Neuron (in vitro differentiated cells): ENCODE measurements at regions not wholly inside any gene's neighbourhood (a gene's known extent, or its start where the extent isn't known, plus 50 kb on each side); places are given as distances from the start of the nearest gene placed in this dataset.

Source experiments
- H2AFZ ChIP-seq: one replicate; pipeline ENCODE4 v1.6.1; 2013; ENCODE audit warnings: low read depth, mild to moderate bottlenecking, inconsistent platforms, low read length, moderate library complexity
- H3K27me3 ChIP-seq: one replicate; pipeline ENCODE4 v1.6.1; 2013; ENCODE audit warnings: low read length; ENCODE audit not compliant: insufficient read depth
- H3K36me3 ChIP-seq: one replicate; pipeline ENCODE4 v1.6.1; 2013; ENCODE audit warnings: low read length; ENCODE audit not compliant: insufficient read depth
- H3K4me1 ChIP-seq: one replicate; pipeline ENCODE4 v1.6.1; 2013; ENCODE audit warnings: low read length; ENCODE audit not compliant: insufficient read depth
- H3K4me3 ChIP-seq: 2 replicates; pipeline ENCODE4 v1.5.1; 2013; ENCODE audit warnings: mild to moderate bottlenecking, low read length, moderate library complexity
- H3K9me3 ChIP-seq: one replicate; pipeline ENCODE4 v1.6.1; 2013; ENCODE audit warnings: low read length

GRCh38 chr6:126475449-126475848 is 135.5 kb downstream of the CENPW start:
- H3K9me3 ChIP-seq: no peaks in the 10 kb centered on the region

GRCh38 chr6:126477678-126478077 is 137.8 kb downstream of the CENPW start:
- Histone ChIP-seq H3K9me3 (no peaks in the 10 kb centered on the region), H3K4me1 (no peaks in the 10 kb centered on the region)

More at GRCh38 chr6:126475449-126475848, 135.5 kb downstream of the CENPW start:
- Histone ChIP-seq H3K4me3 (no peak overlapping the region), H2AFZ (no peak overlapping the region), H3K27me3 (no peaks in the 10 kb centered on the region), H3K36me3 (no peaks in the 10 kb centered on the region), H3K4me1 (no peaks in the 10 kb centered on the region)

DNA sequence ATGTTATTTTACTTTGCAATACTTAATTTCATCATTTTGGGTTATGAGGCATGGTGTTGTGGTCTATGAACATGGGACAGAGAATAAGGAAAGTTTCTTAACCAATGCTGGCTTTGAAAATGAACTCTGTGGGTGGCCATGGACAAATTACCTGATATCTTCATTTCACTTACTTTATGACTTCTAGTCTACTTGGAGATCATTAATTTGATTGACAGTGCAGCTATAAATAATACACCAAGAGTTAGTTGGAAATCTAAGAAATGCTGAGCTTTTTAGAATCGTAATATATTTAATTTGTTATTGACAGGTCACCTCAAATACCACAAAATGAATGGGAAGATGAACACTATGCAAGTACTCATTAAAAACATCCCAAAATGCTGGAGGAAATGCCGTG is 140.4 kb downstream of the CENPW start:
- no peak overlapping the region for H3K4me3 ChIP-seq
- no peaks in the 10 kb centered on the region for H3K36me3 ChIP-seq
- no peaks in the 10 kb centered on the region for H3K4me1 ChIP-seq
- H3K27me3 ChIP-seq: no peaks in the 10 kb centered on the region
- H3K9me3 ChIP-seq: no peaks in the 10 kb centered on the region
- H2AFZ ChIP-seq: no peak overlapping the region

More at GRCh38 chr6:126477678-126478077, 137.8 kb downstream of the CENPW start:
- no peak overlapping the region for H3K4me3 ChIP-seq
- H3K27me3 ChIP-seq: no peaks in the 10 kb centered on the region
- no peak overlapping the region for H2AFZ ChIP-seq
- no peaks in the 10 kb centered on the region for H3K36me3 ChIP-seq

GRCh38 chr6:126481319-126481718 is 141.4 kb downstream of the CENPW start:
- no peaks in the 10 kb centered on the region for H3K4me1 ChIP-seq
- H2AFZ ChIP-seq: no peak overlapping the region
- H3K4me3 ChIP-seq: no peak overlapping the region
- H3K36me3 ChIP-seq: no peaks in the 10 kb centered on the region
- no peaks in the 10 kb centered on the region for H3K9me3 ChIP-seq
- no peaks in the 10 kb centered on the region for H3K27me3 ChIP-seq

DNA sequence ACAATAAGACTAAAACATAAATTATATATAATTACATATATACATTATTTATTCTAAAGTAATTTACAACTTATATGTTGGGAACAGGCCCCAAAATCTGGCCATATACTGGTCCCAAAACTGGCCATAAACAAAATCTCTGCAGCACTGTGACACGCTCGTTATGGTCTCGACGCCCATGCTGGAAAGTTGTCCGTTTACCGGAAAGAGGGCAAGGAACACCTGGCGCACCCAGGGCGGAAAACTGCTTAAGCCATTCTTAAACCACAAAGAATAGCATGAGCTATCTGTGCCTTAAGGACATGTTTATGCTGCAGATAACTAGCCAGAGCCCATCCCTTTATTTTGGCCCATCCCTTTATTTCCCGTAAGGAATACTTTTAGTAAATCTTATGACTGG is 164.9 kb downstream of the CENPW start:
- Histone ChIP-seq H3K4me3 (no peak overlapping the region), H3K36me3 (no peaks in the 10 kb centered on the region), H2AFZ (no peak overlapping the region), H3K4me1 (no peaks in the 10 kb centered on the region), H3K27me3 (no peaks in the 10 kb centered on the region), H3K9me3 (no peaks in the 10 kb centered on the region)

DNA sequence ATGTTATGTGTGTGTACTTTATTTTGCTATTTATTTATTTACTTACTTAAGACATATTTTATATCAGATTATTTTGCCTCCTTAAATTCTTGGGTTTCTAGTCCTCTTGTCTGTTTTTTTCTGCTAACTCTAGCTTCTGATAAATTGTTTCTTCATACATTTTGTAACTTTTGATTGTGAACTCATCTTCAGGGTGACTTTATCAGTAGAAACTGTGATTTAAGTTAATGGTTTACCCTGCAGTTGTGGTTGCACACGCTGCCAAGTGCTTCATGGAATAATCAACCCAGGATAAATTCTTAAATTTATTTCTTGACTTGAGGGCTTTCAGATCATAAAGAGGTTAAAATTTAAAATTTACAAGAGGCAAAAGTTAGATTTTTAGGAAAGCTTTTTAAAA is 173.3 kb downstream of the CENPW start:
- Histone ChIP-seq H3K27me3 (no peaks in the 10 kb centered on the region), H3K36me3 (no peaks in the 10 kb centered on the region), H3K4me1 (no peaks in the 10 kb centered on the region), H2AFZ (no peak overlapping the region), H3K9me3 (no peaks in the 10 kb centered on the region), H3K4me3 (no peak overlapping the region)

DNA sequence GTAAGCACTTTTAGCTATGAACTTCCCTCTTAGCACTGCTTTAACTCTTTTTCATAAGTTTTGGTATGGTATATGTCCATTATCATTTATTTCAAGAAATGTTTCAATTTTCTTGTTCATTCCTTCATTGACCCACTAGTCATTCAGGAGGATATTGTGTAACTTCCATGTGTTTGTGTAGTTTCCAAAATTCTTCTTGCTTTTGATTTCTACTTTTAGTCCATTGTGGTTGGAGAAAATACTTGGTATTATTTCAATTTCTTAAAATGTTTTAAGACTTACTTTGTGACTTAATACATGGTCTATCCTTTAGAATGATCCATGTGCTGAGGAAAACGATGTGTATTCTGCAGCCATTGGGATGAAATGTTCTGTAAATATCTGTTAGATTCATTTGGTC is 176.5 kb downstream of the CENPW start:
- Histone ChIP-seq H3K4me1 (no peaks in the 10 kb centered on the region), H3K4me3 (no peak overlapping the region), H3K27me3 (no peaks in the 10 kb centered on the region), H3K9me3 (no peaks in the 10 kb centered on the region), H2AFZ (no peak overlapping the region), H3K36me3 (no peaks in the 10 kb centered on the region)

- H2AFZ ChIP-seq: no peak overlapping the region
- no peaks in the 10 kb centered on the region for H3K9me3 ChIP-seq
- H3K4me3 ChIP-seq: no peak overlapping the region
- no peaks in the 10 kb centered on the region for H3K36me3 ChIP-seq
- peaks cover 31% of the 10 kb centered on the region for H3K4me1 ChIP-seq
- H3K27me3 ChIP-seq: no peaks in the 10 kb centered on the region
Measured at GRCh38 chr6:126524811-126525326, 185.0 kb downstream of the CENPW start.

DNA sequence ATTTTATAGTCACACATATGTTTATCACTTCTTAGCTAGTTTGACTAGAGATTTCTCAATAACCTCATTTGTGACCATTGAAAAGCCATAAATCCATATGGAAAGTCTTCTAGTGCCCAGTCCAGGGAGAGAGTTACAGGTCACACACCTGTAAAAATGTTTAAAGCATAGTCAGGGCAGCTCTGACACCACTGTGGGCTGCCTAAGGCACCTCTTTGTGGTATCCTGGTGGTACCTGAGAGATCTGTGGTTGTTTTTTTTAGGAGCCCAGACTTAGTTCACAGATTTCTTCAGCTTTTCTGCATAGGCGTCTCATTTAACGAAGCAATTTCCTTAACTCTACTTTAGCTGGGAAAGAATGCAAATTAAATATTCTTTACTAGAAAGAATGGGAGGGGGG is 186.6 kb downstream of the CENPW start:
- Histone ChIP-seq H3K27me3 (no peaks in the 10 kb centered on the region), H3K4me3 (no peak overlapping the region), H3K4me1 (peaks cover 31% of the 10 kb centered on the region), H2AFZ (no peak overlapping the region), H3K9me3 (no peaks in the 10 kb centered on the region), H3K36me3 (no peaks in the 10 kb centered on the region)

GRCh38 chr6:126526996-126527606 is 187.2 kb downstream of the CENPW start:
- Histone ChIP-seq H3K36me3 (no peaks in the 10 kb centered on the region), H3K4me1 (peaks cover 31% of the 10 kb centered on the region), H3K4me3 (no peak overlapping the region), H3K9me3 (no peaks in the 10 kb centered on the region), H3K27me3 (no peaks in the 10 kb centered on the region), H2AFZ (no peak overlapping the region)

DNA sequence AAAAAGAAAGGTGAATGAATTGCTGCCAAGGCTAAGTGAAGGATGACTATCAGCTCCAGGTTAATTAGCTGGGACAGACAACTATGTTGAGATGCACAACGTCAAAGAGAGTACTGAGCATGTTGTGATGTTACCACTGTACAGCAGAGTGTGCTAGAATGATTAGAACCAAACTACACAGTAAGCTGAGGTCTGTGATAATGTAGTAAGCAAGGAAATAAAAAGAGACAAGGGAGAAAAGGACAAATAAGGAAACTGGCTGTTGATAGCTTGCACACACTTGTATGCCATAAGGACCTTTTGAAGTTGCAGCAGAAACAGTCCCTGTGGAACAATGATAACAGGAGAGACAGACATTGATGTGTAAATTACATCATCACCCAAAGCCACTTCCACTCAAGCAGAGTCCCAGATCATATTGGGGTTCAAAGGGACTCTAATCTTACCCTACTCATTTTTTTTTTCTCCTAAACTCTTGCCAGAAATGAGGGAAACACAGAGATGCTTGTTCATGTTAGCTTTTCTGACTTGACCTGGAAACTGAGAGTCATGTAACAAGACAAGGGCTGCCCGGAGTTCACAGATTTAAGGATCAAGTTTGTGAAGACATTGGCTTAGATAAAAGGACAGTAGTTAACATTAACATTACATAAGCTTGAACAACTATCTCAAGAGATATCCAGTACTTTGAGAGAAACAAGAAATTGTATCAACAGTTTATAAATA is 189.9 kb downstream of the CENPW start:
- no peak overlapping the region for H2AFZ ChIP-seq
- H3K27me3 ChIP-seq: no peaks in the 10 kb centered on the region
- H3K9me3 ChIP-seq: no peaks in the 10 kb centered on the region
- H3K4me3 ChIP-seq: no peak overlapping the region
- no peaks in the 10 kb centered on the region for H3K36me3 ChIP-seq
- peaks cover 28% of the 10 kb centered on the region for H3K4me1 ChIP-seq

DNA sequence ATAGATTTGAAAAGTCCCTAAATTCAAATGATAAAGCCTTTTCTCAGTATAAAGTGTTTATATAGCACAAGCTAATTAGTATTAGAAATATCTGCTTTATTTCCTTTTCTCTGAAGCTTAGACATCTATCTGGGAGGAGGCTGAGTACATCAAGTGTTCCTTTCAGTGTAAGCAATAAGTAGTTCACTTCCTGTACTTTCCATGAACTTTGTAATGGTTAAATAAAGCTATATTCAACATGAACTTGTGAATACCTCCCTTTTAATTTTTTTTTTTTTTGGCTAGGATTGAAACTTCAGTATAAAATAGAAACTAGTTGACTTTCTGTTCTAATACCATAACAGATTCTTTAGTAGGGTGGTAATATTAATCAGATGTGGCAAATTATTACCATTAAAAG is 190.9 kb downstream of the CENPW start:
- Histone ChIP-seq H3K36me3 (no peaks in the 10 kb centered on the region), H3K4me1 (peaks cover 30% of the 10 kb centered on the region), H2AFZ (no peak overlapping the region), H3K27me3 (no peaks in the 10 kb centered on the region), H3K4me3 (no peak overlapping the region), H3K9me3 (no peaks in the 10 kb centered on the region)

- peaks cover 29% of the 10 kb centered on the region for H3K4me1 ChIP-seq
- H3K4me3 ChIP-seq: no peak overlapping the region
- no peaks in the 10 kb centered on the region for H3K36me3 ChIP-seq
- no peaks in the 10 kb centered on the region for H3K27me3 ChIP-seq
- no peaks in the 10 kb centered on the region for H3K9me3 ChIP-seq
- H2AFZ ChIP-seq: no peak overlapping the region
Measured at GRCh38 chr6:126531286-126531685, 191.4 kb downstream of the CENPW start.
